Progenitor cell of endocrine pancreas (in vitro differentiated cells): ENCODE measurements at regions not wholly inside any gene's neighbourhood (a gene's known extent, or its start where the extent isn't known, plus 50 kb on each side); places are given as distances from the start of the nearest gene placed in this dataset.
"Not testable (repeated sequence)": the region's sequence is repeated elsewhere in the genome, so short reads cannot be mapped to it uniquely, and the experiment has no call there.

Experiments used
- DNase-seq: peaks from one replicate; pipeline ENCODE4 v3.0.0; 2021; ENCODE audit warnings: low spot score; ENCODE audit not compliant: unreplicated experiment
- H3K27ac Mint-ChIP-seq: 2 replicates; pipeline ENCODE4 v1.8.0; 2021; ENCODE audit warnings: mild to moderate bottlenecking, moderate library complexity, mixed read lengths
- H3K27me3 Mint-ChIP-seq: 2 replicates; pipeline ENCODE4 v1.8.0; 2021; ENCODE audit warnings: mixed read lengths
- H3K36me3 Mint-ChIP-seq: 2 replicates; pipeline ENCODE4 v1.8.0; 2022; ENCODE audit warnings: mixed read lengths; ENCODE audit not compliant: insufficient read depth
- H3K4me1 Mint-ChIP-seq: 2 replicates; pipeline ENCODE4 v1.8.0; 2021; ENCODE audit warnings: low read depth, mixed read lengths
- H3K4me3 Mint-ChIP-seq: 2 replicates; pipeline ENCODE4 v1.8.0; 2021; ENCODE audit warnings: low read depth, mild to moderate bottlenecking, moderate library complexity, mixed read lengths
- H3K9me3 Mint-ChIP-seq: 2 replicates; pipeline ENCODE4 v1.8.0; 2021; ENCODE audit warnings: low read depth, mixed read lengths
- CTCF ChIP-seq: fragments of 200-600 bp; sonication (generic); IDR thresholded peaks from one replicate; pipeline ENCODE4 v1.5.0; 2021; ENCODE audit warnings: antibody characterized with exemption, mild to moderate bottlenecking; ENCODE audit not compliant: unreplicated experiment

GRCh38 chr10:57599440-57599839 is 668.3 kb downstream of the IPMK start:
- no peaks in the 10 kb centered on the region for H3K9me3 Mint-ChIP-seq
- no peaks in the 10 kb centered on the region for H3K36me3 Mint-ChIP-seq
- no peak for DNase-seq
- no peaks in the 10 kb centered on the region for H3K4me1 Mint-ChIP-seq
- H3K27ac Mint-ChIP-seq, result no peak overlapping the region
- H3K27me3 Mint-ChIP-seq, result no peaks in the 10 kb centered on the region
- no peak overlapping the region for H3K4me3 Mint-ChIP-seq
- no peak for TF ChIP-seq CTCF

GRCh38 chr10:57593983-57594573 is 673.6 kb downstream of the IPMK start:
- TF ChIP-seq CTCF, result peak; percentile 45
- H3K4me3 Mint-ChIP-seq, result no peak overlapping the region
- no peaks in the 10 kb centered on the region for H3K36me3 Mint-ChIP-seq
- no peak for DNase-seq
- H3K27me3 Mint-ChIP-seq, result no peaks in the 10 kb centered on the region
- peaks cover 6% of the 10 kb centered on the region for H3K9me3 Mint-ChIP-seq
- no peak overlapping the region for H3K27ac Mint-ChIP-seq
- no peaks in the 10 kb centered on the region for H3K4me1 Mint-ChIP-seq

GRCh38 chr10:57579926-57580325 is 687.8 kb downstream of the IPMK start:
- TF ChIP-seq CTCF, result peak; percentile 63
- Mint-ChIP-seq H3K27ac (no peak overlapping the region), H3K4me3 (no peak overlapping the region), H3K36me3 (no peaks in the 10 kb centered on the region), H3K4me1 (no peaks in the 10 kb centered on the region), H3K9me3 (peaks cover 29% of the 10 kb centered on the region), H3K27me3 (no peaks in the 10 kb centered on the region)
- DNase-seq, result no peak

GRCh38 chr10:57562211-57562610 is 705.5 kb downstream of the IPMK start:
- TF ChIP-seq CTCF, result no peak
- peaks cover 2% of the 10 kb centered on the region for H3K9me3 Mint-ChIP-seq

GRCh38 chr10:57551774-57552173 is 715.9 kb downstream of the IPMK start:
- H3K36me3 Mint-ChIP-seq, H3K4me1 Mint-ChIP-seq, H3K9me3 Mint-ChIP-seq, H3K27me3 Mint-ChIP-seq, DNase-seq, H3K27ac Mint-ChIP-seq, H3K4me3 Mint-ChIP-seq: not testable (repeated sequence)

More at GRCh38 chr10:57562211-57562610, 705.5 kb downstream of the IPMK start:
- H3K27me3 Mint-ChIP-seq, result no peaks in the 10 kb centered on the region
- H3K4me3 Mint-ChIP-seq, result no peak overlapping the region
- H3K4me1 Mint-ChIP-seq, result no peaks in the 10 kb centered on the region
- no peak overlapping the region for H3K27ac Mint-ChIP-seq
- H3K36me3 Mint-ChIP-seq, result no peaks in the 10 kb centered on the region
- DNase-seq, result no peak

GRCh38 chr10:57535306-57535705 is 732.4 kb downstream of the IPMK start:
- TF ChIP-seq CTCF, result no peak
- Mint-ChIP-seq H3K36me3 (no peaks in the 10 kb centered on the region), H3K27ac (no peak overlapping the region), H3K27me3 (no peaks in the 10 kb centered on the region), H3K4me3 (no peak overlapping the region), H3K9me3 (no peaks in the 10 kb centered on the region), H3K4me1 (no peaks in the 10 kb centered on the region)
- no peak for DNase-seq
